ENCODE measurements at regions not wholly inside any gene's neighbourhood (a gene's known extent, or its start where the extent isn't known, plus 50 kb on each side); places are given as distances from the start of the nearest gene placed in this dataset.

DNA sequence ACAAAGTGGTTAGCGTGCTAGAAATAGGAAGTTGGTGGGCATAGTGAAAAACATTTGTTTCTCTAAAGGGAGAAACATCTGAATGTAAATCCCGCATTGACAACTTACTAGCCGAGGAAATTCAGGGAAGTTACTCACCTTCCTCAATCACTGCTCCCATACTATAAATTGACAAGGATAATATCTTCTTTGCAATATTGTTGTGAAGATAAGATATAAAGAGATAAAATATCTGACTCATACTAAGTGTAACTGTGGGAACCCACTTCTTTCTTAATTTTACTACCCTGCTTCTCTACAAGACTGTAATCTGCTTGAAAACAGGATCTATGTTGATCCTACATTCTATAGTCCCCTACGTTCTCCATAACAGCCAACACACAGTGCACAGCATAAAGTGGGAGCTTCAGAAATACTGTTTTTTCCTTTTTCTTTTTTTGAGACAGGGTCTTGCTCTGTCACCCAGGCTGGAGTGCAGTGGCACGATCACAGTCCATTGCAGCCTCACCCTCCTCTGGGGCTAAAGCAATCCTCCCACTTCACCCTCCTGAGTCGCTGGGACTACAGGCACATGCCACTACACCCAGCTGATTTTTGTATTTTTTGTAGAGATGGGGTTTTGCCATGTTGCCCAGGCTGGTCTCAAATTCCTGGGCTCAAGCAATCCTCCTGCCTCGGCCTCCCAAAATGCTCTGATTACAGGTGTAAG, 57.4 kb upstream of the C1orf21 start:
- no peak for DNase-seq

DNA sequence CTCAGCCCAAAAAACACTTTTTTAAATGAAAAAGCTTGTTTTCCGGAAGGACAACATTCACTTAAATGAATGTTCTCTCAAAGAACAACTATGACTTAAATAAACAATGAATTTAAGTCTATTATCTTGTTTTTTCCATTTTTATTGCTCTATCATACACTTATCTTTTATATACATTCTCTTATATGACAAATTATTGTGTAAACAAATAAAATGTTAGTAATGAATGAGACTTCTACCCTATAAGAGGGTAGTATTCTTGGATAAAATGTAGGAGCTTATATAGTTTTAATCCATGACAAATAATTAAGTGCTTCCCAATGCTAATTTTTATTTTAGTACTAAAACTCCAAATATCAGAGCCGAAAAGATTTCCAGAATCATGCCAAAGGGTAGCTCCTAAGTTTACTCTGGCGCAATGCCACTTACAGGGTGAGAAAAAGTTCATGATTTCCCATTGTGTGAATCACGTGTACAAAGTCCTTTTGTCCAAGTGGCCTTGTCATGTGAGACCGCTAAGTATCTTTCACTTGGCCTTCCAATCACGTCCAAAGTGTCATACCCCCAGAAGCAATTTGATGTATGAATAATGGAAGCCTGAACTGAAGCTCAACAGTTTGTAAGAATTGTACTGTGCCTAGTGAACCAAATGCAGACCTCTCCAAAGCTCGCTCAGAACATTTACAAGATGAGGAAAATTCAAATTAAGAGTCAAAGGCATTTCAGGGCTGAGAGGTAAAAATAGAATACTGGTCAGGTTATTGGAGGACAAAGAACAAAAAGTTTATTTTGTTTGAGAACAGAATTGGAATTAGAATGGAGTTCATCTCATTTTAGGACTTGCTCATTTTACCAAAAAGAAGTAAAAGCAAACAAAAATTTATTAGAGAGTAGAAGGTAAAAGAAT, 56.6 kb upstream of the C1orf21 start:
- DNase-seq, result no peak

DNA sequence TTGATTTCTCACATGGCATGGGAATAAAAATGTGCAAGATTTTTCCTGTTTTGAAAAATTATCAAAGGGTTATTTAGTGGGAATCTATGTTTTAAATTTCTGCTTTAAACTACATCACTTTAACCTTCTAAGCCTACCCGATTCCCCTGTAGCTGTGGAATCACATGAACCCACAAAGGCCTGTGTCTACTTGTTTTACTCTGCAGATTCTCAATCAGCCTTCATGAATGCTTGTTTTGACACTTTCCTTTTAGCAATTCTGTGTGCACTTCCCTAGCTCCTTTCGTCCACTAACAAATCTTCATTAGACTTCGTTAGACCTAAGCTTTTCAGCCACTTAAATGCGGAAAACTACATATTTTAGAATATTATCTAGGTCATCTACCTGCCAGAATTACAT, 56.0 kb upstream of the C1orf21 start:
- DNase-seq, result no peak

All from CD4-positive, alpha-beta T cell treated with Interleukin-4 for 4 hours (primary cell).